ENCODE measurements at regions not wholly inside any gene's neighbourhood (a gene's known extent, or its start where the extent isn't known, plus 50 kb on each side); places are given as distances from the start of the nearest gene placed in this dataset.

GRCh38 chr6:44528716-44529115 lies 141.2 kb downstream of the CDC5L start:
- TF ChIP-seq CTCF (optimal IDR thresholded peaks at IDR 0.05 in 1 of 3, IDR thresholded peaks at IDR 0.05 in 1 of 3, conservative IDR thresholded peaks at IDR 0.05 in 1 of 3; ENCODE audit: extremely low read depth in 1 of 3, insufficient read depth in 2 of 3, low read length in 3 of 3) (no peak), EZH2 (IDR thresholded peaks at IDR 0.05; ENCODE audit: low read length) (no peak)
